GM19438 (cell line): ENCODE measurements at regions not wholly inside any gene's neighbourhood (a gene's known extent, or its start where the extent isn't known, plus 50 kb on each side); places are given as distances from the start of the nearest gene placed in this dataset.

Experiments
- ATAC-seq: cut with Tn5 transposase; IDR thresholded peaks from one replicate; pipeline ENCODE4 v1.9.1; 2021; ENCODE audit warnings: low read depth; ENCODE audit not compliant: unreplicated experiment

DNA sequence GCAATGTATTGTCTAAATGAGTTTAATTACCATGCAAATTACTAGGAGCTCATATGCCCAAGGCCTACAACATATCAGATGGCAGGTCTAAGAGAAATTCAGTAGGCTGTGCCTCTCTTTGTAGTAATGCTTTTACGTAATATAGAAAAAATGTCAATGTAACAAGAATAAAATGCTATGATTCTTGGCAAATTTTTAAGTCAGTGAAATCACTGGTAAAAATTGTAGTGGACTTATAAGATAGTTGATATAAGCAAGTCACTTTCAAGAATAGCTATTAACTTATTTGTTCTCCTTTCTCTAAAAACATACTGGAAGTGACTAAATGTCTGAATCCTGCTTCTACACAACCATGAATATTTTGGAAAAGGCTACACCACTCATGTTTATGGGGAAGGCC, 707.8 kb downstream of the TUSC7 start:
- no peak for ATAC-seq

GRCh38 chr3:117427081-117427480, 717.5 kb downstream of the TUSC7 start:
- ATAC-seq: no peak

DNA sequence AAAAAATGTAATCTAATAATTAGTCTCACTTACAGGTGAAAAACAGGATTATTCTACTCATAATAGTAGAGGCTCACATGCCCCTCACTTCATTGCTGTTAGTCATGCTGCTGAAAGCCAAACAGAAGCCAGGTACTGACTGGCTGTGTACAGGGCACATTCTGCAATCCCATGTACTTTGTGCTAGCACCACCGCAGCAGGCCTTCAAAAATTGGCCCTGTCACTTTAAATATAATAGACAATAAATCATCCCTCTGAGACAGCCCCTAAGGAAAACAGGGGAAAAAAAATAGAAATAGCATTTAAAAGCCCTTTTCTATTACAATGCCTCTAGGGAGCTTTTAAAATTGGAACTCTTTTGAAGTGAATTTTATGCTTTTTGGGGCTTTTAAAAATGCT, 723.8 kb downstream of the TUSC7 start:
- no peak for ATAC-seq

DNA sequence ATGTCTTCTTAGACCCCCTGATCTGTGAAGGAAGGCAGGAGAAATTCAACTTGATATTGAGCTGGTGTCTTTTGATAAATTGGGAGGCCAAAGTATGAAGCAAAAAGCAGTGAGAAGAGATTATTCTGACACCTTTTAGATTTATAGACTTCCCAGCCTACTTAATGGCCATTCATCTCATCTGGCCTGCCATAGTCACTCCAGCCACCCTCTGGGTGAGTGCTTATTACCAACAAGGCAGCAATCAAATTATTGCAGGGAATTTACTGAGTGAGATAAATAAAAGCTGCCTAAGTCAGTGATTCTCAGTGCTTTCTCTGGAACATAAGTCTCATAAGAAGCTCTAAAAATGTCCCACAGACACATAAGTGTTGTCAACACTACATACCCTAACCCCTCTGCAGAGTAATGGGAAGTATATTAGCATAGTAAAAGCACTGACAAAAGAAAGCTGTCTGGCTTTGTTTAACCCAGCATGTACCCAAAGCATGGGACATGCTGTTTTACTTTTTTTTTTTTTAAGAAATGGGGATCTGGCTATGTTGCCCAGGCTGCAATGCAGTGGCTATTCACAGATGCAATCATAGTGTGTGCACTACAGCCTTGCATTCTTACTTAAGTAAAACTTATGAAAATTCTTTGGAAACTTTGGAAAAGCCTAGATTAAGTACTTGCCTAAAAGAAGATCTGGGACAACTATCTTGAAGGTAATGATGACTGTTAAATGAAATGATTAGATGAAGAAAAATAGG, 725.3 kb downstream of the TUSC7 start:
- no peak for ATAC-seq

DNA sequence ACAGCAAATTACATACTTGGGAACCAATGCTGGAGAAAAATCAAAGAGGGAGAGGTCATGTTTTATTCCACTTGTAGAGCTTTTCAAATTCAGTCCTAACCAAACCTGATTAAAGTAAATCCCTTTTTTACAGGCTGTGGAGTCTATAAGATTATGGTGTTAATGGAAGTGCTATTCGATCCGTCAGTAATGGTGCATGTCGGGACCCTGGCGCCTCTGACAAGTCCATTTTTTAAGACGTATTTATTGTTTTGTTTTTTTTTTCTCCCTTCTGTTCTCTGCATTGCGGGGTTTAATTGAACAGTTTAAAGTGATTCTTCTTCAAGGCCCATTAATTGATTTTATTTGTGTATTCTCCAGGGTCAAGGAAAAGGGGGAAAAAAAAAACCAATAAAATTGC, 725.9 kb downstream of the TUSC7 start:
- ATAC-seq: no peak

DNA sequence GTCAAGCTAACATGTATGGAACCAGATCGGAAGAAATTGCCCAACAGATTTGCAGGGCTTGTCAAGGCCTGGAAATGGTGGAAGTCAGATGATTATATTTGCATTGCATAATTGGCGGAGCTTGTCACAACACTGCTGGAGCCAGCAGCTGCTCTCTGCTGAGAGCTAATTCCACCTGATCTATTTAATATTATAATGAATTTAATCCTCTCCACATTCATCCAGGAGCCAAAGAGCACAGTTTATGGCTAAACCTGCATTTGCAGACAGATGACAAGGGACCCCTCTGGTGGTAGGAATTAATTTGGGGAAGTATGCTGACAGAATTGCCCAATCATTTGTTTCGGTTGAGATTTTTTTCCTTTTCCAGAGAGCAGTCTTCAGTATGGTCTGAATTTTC, 730.2 kb downstream of the TUSC7 start:
- ATAC-seq: no peak

GRCh38 chr3:117441851-117442250, 732.3 kb downstream of the TUSC7 start:
- no peak for ATAC-seq

- ATAC-seq: no peak
These were observed 733.0 kb downstream of the TUSC7 start for GRCh38 chr3:117442566-117442965.

- no peak for ATAC-seq
These were observed 733.4 kb downstream of the TUSC7 start for GRCh38 chr3:117443014-117443413.

DNA sequence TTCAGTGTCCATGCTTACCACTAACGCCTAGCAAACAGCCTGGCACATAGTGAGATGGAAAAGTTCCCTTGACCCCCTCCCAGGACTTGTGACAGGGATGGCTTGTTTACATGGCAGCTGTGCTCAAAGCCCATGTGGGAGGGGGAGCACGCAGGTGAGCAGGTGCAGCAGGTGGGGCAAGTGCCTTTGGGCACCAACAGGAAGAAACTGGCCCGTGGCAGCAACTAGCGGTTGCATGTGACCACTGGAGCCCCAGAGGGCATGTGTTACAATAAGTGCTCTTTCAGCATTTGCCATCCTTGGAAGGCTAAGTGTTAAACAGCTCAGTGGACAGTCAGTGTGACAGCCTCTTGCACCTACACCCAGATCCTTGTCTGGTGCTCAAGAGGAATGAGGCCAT, 734.6 kb downstream of the TUSC7 start:
- no peak for ATAC-seq

- no peak for ATAC-seq
These were observed 737.8 kb downstream of the TUSC7 start for GRCh38 chr3:117447419-117447818.

- no peak for ATAC-seq
These were observed 740.4 kb downstream of the TUSC7 start for GRCh38 chr3:117450026-117450425.

- ATAC-seq: no peak
These were observed 744.7 kb downstream of the TUSC7 start for GRCh38 chr3:117454254-117454653.

GRCh38 chr3:117454908-117455307, 745.3 kb downstream of the TUSC7 start:
- ATAC-seq: no peak

- no peak for ATAC-seq
These were observed 746.2 kb downstream of the TUSC7 start for GRCh38 chr3:117455782-117456181.

DNA sequence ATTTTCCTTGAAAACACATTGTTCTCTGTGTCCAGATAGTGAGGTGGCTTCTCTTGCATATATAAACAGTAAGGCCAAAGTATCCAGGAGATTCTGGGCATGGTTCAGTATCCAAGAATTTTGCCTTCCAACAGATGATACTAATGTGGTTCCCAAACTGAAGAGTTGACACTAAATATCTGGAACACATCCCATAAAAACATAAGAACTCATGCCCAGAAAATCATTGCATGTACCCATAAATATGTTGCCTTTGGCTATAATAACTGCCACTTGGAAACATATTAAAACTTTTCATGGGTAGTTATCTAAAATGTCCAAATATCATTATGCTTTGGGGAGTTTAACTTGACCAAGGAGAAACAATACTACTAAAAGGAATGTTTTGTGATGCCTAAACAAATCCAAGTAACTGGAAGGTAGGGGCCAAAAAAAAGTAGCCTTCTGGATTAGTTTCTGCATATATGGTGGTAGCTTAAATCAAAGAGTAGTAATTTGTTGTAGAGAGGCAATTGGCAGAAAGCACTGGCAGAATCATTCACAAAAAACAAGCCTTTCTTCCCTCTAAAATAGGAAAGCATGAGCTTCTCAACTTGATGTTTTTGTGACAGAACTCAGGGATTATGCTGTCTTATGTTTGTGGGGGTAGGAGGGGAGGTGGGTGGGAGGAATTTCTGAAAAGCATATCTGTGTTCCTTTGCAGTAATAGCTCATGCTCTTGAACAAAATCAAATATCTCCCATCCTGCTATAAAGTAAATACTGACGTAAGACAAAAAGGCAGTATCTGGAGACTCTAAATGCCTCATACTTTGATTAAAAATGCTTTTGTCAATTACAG, 753.9 kb downstream of the TUSC7 start:
- ATAC-seq: no peak

GRCh38 chr3:117471831-117472230, 762.3 kb downstream of the TUSC7 start:
- no peak for ATAC-seq

- no peak for ATAC-seq
These were observed 764.5 kb downstream of the TUSC7 start for GRCh38 chr3:117473981-117474538.

DNA sequence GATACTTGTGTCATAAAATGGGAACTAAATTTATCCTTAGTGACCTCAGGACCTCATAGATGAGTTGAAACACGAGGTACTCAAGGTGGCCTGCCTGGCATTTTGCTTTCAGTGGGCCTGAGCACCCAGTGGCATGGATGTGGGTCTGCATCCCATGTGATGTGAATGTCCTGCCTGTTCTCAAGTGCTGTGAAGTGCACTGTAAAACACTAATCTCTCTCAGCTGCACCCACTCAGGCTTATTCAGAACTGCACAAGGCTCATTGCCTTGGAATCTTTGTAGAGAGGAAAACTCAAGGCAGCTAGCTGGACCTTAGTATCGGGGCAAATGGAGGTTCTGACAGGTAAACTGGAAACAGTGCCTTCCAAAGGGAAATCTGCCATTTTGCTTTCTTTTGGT, 767.0 kb downstream of the TUSC7 start:
- ATAC-seq: no peak

- ATAC-seq: no peak
These were observed 767.7 kb downstream of the TUSC7 start for GRCh38 chr3:117477214-117477755.

- no peak for ATAC-seq
These were observed 769.5 kb downstream of the TUSC7 start for GRCh38 chr3:117479095-117479494.
